ENCODE measurements at regions not wholly inside any gene's neighbourhood (a gene's known extent, or its start where the extent isn't known, plus 50 kb on each side); places are given as distances from the start of the nearest gene placed in this dataset.

DNA sequence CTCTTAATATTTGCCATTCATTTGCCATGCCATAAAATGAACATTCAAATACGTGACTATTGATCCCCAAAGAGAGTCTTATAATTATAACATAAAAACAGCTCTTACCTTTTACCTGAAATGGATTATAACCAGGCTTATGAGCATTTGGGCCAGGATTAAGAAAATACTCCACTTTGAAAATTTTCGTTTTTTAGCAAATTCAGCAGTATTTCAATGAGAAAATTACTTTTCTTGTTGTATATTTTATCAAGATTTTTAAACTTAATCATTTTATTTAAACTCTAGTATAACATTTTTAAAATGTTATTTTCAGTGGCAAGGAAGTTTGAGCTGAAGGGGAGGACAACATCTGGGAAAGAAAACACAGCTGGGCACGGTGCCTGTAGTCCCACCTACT is 59.0 kb upstream of the RAPGEF2 start:
- H3K36me3 ChIP-seq = no peaks in the 10 kb centered on the region
- no peak overlapping the region for H3K4me3 ChIP-seq (ENCODE audit: low read depth in 1 of 2, low read length in 1 of 2)
- TF ChIP-seq CTCF (IDR thresholded peaks at IDR 0.05) = no peak
- peaks cover 9% of the 10 kb centered on the region for H3K27me3 ChIP-seq
- no peaks in the 10 kb centered on the region for H3K4me1 ChIP-seq (ENCODE audit: control insufficient read depth in 1 of 2, insufficient read depth in 1 of 2, low read depth in 1 of 2, low read length in 1 of 2)
- no peaks in the 10 kb centered on the region for H3K9me3 ChIP-seq
- no peak overlapping the region for H3K27ac ChIP-seq

DNA sequence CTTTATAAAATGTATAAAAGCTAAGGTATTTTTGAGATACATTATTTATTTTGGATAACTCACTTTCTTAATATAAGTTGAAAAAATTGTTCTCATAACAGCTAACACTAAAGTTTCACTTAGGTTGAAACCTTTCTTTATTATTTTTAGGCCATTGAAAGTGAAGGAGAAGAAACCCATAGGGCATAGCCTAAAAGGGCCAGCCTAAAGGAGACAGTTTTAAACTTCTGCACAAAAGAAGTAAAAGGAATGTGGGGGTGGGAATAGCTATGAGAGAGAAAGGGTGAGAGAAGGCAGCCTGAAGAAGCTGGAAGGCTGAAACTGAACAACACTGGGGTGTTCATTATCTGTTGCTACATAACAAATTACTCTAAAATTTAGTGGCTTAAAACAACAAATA is 57.6 kb upstream of the RAPGEF2 start:
- Histone ChIP-seq H3K9me3 (no peaks in the 10 kb centered on the region), H3K27ac (no peak overlapping the region), H3K4me3 (ENCODE audit: low read depth in 1 of 2, low read length in 1 of 2) (no peak overlapping the region), H3K36me3 (no peaks in the 10 kb centered on the region), H3K27me3 (peaks cover 9% of the 10 kb centered on the region), H3K4me1 (ENCODE audit: control insufficient read depth in 1 of 2, insufficient read depth in 1 of 2, low read depth in 1 of 2, low read length in 1 of 2) (no peaks in the 10 kb centered on the region)
- TF ChIP-seq CTCF (IDR thresholded peaks at IDR 0.05) = no peak

GRCh38 chr4:159046683-159047082 is 56.2 kb upstream of the RAPGEF2 start:
- H3K27ac ChIP-seq = no peak overlapping the region
- TF ChIP-seq CTCF (IDR thresholded peaks at IDR 0.05) = no peak
- no peaks in the 10 kb centered on the region for H3K36me3 ChIP-seq
- no peaks in the 10 kb centered on the region for H3K4me1 ChIP-seq (ENCODE audit: control insufficient read depth in 1 of 2, insufficient read depth in 1 of 2, low read depth in 1 of 2, low read length in 1 of 2)
- peaks cover 6% of the 10 kb centered on the region for H3K27me3 ChIP-seq
- no peak overlapping the region for H3K4me3 ChIP-seq (ENCODE audit: low read depth in 1 of 2, low read length in 1 of 2)
- H3K9me3 ChIP-seq = no peaks in the 10 kb centered on the region

DNA sequence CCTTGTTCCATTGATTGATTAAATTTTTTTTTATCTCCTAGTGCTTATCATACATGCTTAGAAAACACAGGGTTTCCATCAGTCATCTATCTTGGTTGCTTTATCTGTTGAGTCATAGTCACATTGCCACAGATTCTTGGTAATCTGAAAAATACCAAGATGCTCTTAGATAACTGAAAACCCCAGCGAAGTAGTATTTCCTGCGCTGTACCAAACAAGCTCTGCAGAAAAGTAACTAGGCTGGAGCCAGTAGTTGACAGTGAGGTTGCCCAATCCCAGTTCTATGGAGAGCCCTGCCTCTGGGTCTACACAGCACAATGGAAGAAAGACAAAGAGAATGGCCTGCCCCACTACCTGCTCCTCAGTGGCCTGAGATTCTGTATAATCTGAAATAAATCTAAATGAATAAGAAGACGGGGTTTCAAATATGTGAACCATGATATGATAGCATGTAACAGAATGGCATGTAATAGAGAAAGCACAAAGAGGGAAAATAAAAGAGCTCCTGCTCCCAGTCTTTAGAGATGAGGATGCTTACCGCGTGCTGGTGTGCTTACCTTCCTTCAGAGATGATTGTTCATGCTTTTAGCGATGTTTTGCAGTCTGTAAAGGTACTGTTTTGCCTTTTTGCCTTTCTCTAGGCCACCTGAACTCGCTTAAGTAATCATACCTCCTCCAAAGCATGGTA is 55.3 kb upstream of the RAPGEF2 start:
- Histone ChIP-seq H3K36me3 (no peaks in the 10 kb centered on the region), H3K27me3 (no peaks in the 10 kb centered on the region), H3K4me3 (ENCODE audit: low read depth in 1 of 2, low read length in 1 of 2) (no peak overlapping the region), H3K4me1 (ENCODE audit: control insufficient read depth in 1 of 2, insufficient read depth in 1 of 2, low read depth in 1 of 2, low read length in 1 of 2) (no peaks in the 10 kb centered on the region), H3K9me3 (no peaks in the 10 kb centered on the region), H3K27ac (no peak overlapping the region)
- TF ChIP-seq CTCF (IDR thresholded peaks at IDR 0.05) = no peak

DNA sequence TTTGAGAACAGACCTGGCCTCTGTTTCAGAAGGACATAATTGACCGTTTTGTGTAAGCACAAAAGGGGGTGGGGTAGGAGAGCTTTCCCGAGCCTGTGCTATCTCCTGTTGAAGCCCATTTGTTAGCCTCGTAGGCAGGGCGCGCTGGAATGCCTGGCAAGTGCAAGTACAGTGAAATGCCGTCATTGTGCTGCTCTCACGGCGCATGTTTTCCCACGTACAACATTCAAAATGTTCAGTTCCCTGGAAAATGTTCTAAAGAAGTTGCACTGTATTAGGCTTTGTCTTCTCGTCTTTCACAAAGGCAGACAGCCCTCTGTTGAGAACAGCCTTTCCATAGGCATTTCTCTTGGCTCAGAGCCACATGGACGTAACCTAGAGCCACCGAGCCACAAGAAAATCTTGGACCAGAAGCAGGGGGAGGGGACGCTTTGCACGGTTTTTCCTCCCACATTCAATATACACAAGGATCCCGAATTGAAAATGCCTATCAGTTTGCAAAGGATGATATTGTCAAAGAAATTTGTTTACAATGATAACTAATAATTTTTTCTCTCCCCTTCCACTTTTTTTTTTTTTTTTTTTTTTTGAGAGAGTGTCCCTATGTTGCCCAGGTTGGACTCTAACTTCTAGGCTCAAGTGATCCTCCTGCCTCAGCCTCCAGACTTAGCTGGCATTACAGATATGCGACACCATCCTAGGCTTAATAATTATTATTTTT is 54.6 kb upstream of the RAPGEF2 start:
- Histone ChIP-seq H3K4me1 (ENCODE audit: control insufficient read depth in 1 of 2, insufficient read depth in 1 of 2, low read depth in 1 of 2, low read length in 1 of 2) (no peaks in the 10 kb centered on the region), H3K36me3 (no peaks in the 10 kb centered on the region), H3K4me3 (ENCODE audit: low read depth in 1 of 2, low read length in 1 of 2) (no peak overlapping the region), H3K27ac (no peak overlapping the region), H3K27me3 (no peaks in the 10 kb centered on the region), H3K9me3 (no peaks in the 10 kb centered on the region)
- TF ChIP-seq CTCF (IDR thresholded peaks at IDR 0.05) = no peak

Data from neutrophil (primary cell).